CD4-positive, alpha-beta T cell (primary cell): ENCODE measurements at regions not wholly inside any gene's neighbourhood (a gene's known extent, or its start where the extent isn't known, plus 50 kb on each side); places are given as distances from the start of the nearest gene placed in this dataset.

ENCODE experiments used
- ATAC-seq: fragments of 200-7000 bp; cut with Tn5 transposase; one replicate; pipeline ENCODE4 v1.10.0; 2022; ENCODE audit warnings: mild to moderate bottlenecking; ENCODE audit not compliant: poor library complexity
- CTCF ChIA-PET: fragments of 350-600 bp; sonication (Branson Sonifier 250); formaldehyde crosslinking; loops from one replicate; lab custom pipeline; 2021; ENCODE audit warnings: antibody characterized with exemption, inconsistent platforms; lab: Charles Lee
- POLR2A ChIA-PET: fragments of 350-600 bp; sonication (Branson Sonifier 250); formaldehyde crosslinking; loops from one replicate; lab custom pipeline; 2021; ENCODE audit warnings: antibody characterized with exemption, inconsistent platforms; lab: Charles Lee
- DNase-seq, 14 experiments: peaks; one replicate each; pipeline ENCODE4 v3.0.0-alpha.2; 2013 to 2020; ENCODE audit warnings: mixed read lengths in 2 of 14
- H3K27ac ChIP-seq, 2 donors: one replicate each; pipeline versions ENCODE4 v1.5.1 to v1.7.0; 2013; ENCODE audit warnings: low read length in 2 of 2, low read depth in 1 of 2, mild to moderate bottlenecking in 1 of 2
- H3K27me3 ChIP-seq, 2 experiments: 1 replicate in 1 of 2; 2 replicates in 1 of 2; pipeline versions ENCODE4 v1.6.1 to v1.7.0; 2013; ENCODE audit warnings: low read length in 2 of 2, control low read depth in 1 of 2, mild to moderate bottlenecking in 1 of 2, moderate library complexity in 1 of 2; ENCODE audit not compliant: insufficient read depth in 2 of 2, control insufficient read depth in 1 of 2
- H3K36me3 ChIP-seq: one replicate; pipeline ENCODE4 v1.6.1; 2013; ENCODE audit warnings: low read length, control low read depth; ENCODE audit not compliant: insufficient read depth
- H3K4me1 ChIP-seq: one replicate; pipeline ENCODE4 v1.6.1; 2013; ENCODE audit warnings: low read length, control low read depth; ENCODE audit not compliant: insufficient read depth
- H3K4me3 ChIP-seq: one replicate; pipeline ENCODE4 v1.5.1; 2013; ENCODE audit warnings: mild to moderate bottlenecking, low read length, moderate library complexity
- H3K9me3 ChIP-seq, 2 experiments: 1 replicate in 1 of 2; 2 replicates in 1 of 2; pipeline versions ENCODE4 v1.6.1 to v1.7.0; 2013; ENCODE audit warnings: low read length in 2 of 2, mild to moderate bottlenecking in 2 of 2, control low read depth in 1 of 2, moderate library complexity in 1 of 2; ENCODE audit not compliant: control insufficient read depth in 1 of 2, insufficient read depth in 1 of 2
- H3K27ac Mint-ChIP-seq: one replicate; pipeline ENCODE4 v1.8.0; 2020; ENCODE audit warnings: mixed read lengths
- H3K27me3 Mint-ChIP-seq: one replicate; pipeline ENCODE4 v1.8.0; 2021; ENCODE audit warnings: mixed read lengths
- H3K36me3 Mint-ChIP-seq: one replicate; pipeline ENCODE4 v1.8.0; 2021; ENCODE audit warnings: low read depth, mixed read lengths
- H3K4me1 Mint-ChIP-seq: one replicate; pipeline ENCODE4 v1.8.0; 2021; ENCODE audit warnings: low read depth, mixed read lengths
- H3K4me3 Mint-ChIP-seq: one replicate; pipeline ENCODE4 v1.8.0; 2020; ENCODE audit warnings: mild to moderate bottlenecking, mixed read lengths
- H3K9me3 Mint-ChIP-seq: one replicate; pipeline ENCODE4 v1.8.0; 2020; ENCODE audit warnings: mixed read lengths
- intact Hi-C, 2 experiments: fragments of 100-400 bp; cut with DNase I in 1 of 2; cut with micrococcal nuclease in 1 of 2; formaldehyde crosslinking; loops; one replicate each; pipeline versions ENCODE4 v1.15.1 to v1.9.0; 2023 to 2025; cut with DNase I, micrococcal nuclease
- TF ChIP-seq, protein P1 (sequence below): fragments of 200-600 bp; IDR thresholded peaks from one replicate; pipeline ENCODE4 v1.8.0; 2022; ENCODE audit warnings: antibody characterized with exemption, mild to moderate bottlenecking

GRCh38 chr14:103199124-103199523, 75.9 kb downstream of the TNFAIP2 start:
- POLR2A ChIA-PET, result no interaction called here
- DNase-seq, result no peak
- CTCF ChIA-PET, result no interaction called here
- Mint-ChIP-seq H3K9me3 (peaks cover 7% of the 10 kb centered on the region), H3K4me3 (no peak overlapping the region), H3K4me1 (no peaks in the 10 kb centered on the region), H3K27me3 (peaks cover 29% of the 10 kb centered on the region), H3K27ac (no peak overlapping the region), H3K36me3 (peaks cover 3% of the 10 kb centered on the region)
- TF ChIP-seq, protein P1, sequence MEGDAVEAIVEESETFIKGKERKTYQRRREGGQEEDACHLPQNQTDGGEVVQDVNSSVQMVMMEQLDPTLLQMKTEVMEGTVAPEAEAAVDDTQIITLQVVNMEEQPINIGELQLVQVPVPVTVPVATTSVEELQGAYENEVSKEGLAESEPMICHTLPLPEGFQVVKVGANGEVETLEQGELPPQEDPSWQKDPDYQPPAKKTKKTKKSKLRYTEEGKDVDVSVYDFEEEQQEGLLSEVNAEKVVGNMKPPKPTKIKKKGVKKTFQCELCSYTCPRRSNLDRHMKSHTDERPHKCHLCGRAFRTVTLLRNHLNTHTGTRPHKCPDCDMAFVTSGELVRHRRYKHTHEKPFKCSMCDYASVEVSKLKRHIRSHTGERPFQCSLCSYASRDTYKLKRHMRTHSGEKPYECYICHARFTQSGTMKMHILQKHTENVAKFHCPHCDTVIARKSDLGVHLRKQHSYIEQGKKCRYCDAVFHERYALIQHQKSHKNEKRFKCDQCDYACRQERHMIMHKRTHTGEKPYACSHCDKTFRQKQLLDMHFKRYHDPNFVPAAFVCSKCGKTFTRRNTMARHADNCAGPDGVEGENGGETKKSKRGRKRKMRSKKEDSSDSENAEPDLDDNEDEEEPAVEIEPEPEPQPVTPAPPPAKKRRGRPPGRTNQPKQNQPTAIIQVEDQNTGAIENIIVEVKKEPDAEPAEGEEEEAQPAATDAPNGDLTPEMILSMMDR, result no peak
- peaks cover 3 to 6% of the 10 kb centered on the region in 2 experiments for H3K27me3 ChIP-seq
- H3K27ac ChIP-seq, result no peak overlapping the region
- H3K9me3 ChIP-seq, result peaks cover 5 to 13% of the 10 kb centered on the region in 2 experiments
- intact Hi-C loops, result no loop called here
- no peaks in the 10 kb centered on the region for H3K4me1 ChIP-seq
- no peak for ATAC-seq
- H3K4me3 ChIP-seq, result no peak overlapping the region
- no peaks in the 10 kb centered on the region for H3K36me3 ChIP-seq

- CTCF ChIA-PET, result no interaction called here
These were observed 78.5 kb downstream of the TNFAIP2 start for GRCh38 chr14:103201801-103202200.

DNA sequence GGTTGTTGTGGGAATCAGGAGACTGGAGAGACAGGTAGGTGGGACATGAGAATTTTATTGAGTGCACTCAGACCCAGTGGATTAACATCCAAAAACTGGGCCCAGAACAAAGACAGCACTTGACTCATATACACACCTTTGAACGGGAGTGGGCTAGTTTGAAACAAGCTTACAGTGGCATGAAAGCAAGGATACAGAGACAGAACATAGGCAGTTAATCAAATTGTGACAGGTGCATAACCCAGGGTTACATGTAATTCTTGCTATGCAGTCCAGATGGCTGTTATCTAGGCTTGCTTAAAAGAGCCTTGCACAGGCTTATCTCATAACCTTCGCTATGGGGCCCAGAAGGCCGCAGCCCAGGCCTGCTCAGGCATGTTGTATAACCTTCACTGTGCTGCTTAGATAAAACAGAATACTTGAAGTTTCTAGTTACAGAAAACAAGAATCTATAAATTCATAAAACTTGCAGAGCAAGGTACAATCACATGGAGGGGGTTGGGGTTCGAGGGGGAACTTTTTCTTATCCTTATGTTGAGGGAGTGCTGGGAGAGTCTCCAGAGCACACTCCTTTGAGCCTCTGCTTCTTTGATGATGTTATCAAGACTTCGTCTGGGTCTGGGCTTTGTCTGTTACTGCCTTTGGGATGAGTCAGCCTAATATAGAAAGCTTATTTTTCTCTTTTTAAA, 81.7 kb downstream of the TNFAIP2 start:
- TF ChIP-seq, protein P1, result no peak
- CTCF ChIA-PET, result no interaction called here
- H3K36me3 ChIP-seq, result no peaks in the 10 kb centered on the region
- ATAC-seq (no peak), DNase-seq (no peak)
- peaks cover 52% of the 10 kb centered on the region for H3K27me3 Mint-ChIP-seq
- H3K9me3 Mint-ChIP-seq, result peaks cover 7% of the 10 kb centered on the region
- no peak overlapping the region for H3K4me3 ChIP-seq
- peaks cover 3% of the 10 kb centered on the region for H3K36me3 Mint-ChIP-seq
- no peak overlapping the region for H3K27ac Mint-ChIP-seq
- POLR2A ChIA-PET, result no interaction called here
- intact Hi-C loops, result no loop called here
- H3K4me1 ChIP-seq, result no peaks in the 10 kb centered on the region
- peaks cover 27 to 31% of the 10 kb centered on the region in 2 experiments for H3K27me3 ChIP-seq
- H3K4me1 Mint-ChIP-seq, result no peaks in the 10 kb centered on the region
- H3K27ac ChIP-seq, result no peak overlapping the region
- no peak overlapping the region for H3K4me3 Mint-ChIP-seq
- H3K9me3 ChIP-seq, result peaks cover 26 to 41% of the 10 kb centered on the region in 2 experiments

More at GRCh38 chr14:103201801-103202200, 78.5 kb downstream of the TNFAIP2 start:
- DNase-seq, result no peak
- peaks cover 26 to 37% of the 10 kb centered on the region in 2 experiments for H3K9me3 ChIP-seq
- H3K36me3 ChIP-seq, result no peaks in the 10 kb centered on the region
- POLR2A ChIA-PET, result no interaction called here
- intact Hi-C loops, result no loop called here
- no peak overlapping the region for H3K4me3 Mint-ChIP-seq
- peaks cover 5 to 13% of the 10 kb centered on the region in 2 experiments for H3K27me3 ChIP-seq
- no peak overlapping the region for H3K27ac Mint-ChIP-seq
- H3K4me3 ChIP-seq, result no peak overlapping the region
- H3K4me1 Mint-ChIP-seq, result no peaks in the 10 kb centered on the region
- TF ChIP-seq, protein P1, result no peak
- no peak overlapping the region for H3K27ac ChIP-seq
- no peak for ATAC-seq
- H3K36me3 Mint-ChIP-seq, result peaks cover 3% of the 10 kb centered on the region
- H3K27me3 Mint-ChIP-seq, result peaks cover 30% of the 10 kb centered on the region
- H3K4me1 ChIP-seq, result no peaks in the 10 kb centered on the region
- H3K9me3 Mint-ChIP-seq, result peaks cover 7% of the 10 kb centered on the region
